GM23338 (cell line): ENCODE measurements at regions not wholly inside any gene's neighbourhood (a gene's known extent, or its start where the extent isn't known, plus 50 kb on each side); places are given as distances from the start of the nearest gene placed in this dataset.

Experiments
- ATAC-seq: fragments of 200-7000 bp; cut with Tn5 transposase; 3 replicates; pipeline ENCODE4 v1.9.1; 2020
- DNase-seq: peaks from one replicate; pipeline ENCODE4 v3.0.0-alpha.2; 2015; ENCODE audit warnings: low spot score
- H2AFZ ChIP-seq: fragments of 200-600 bp; sonication (generic); 2 replicates; pipeline ENCODE4 v1.8.0; 2016; ENCODE audit warnings: antibody characterized with exemption, mild to moderate bottlenecking, moderate library complexity
- H3F3A ChIP-seq: fragments of 200-600 bp; sonication (generic); replicated peaks from 2 replicates; pipeline ENCODE4 v1.8.0; 2017; ENCODE audit warnings: antibody characterized with exemption, mixed run types, low read depth
- H3K27ac ChIP-seq: fragments of 200-600 bp; sonication (generic); 2 replicates; pipeline ENCODE4 v1.6.1; 2016; ENCODE audit warnings: low read depth
- H3K27me3 ChIP-seq: fragments of 200-600 bp; sonication (generic); 2 replicates; pipeline ENCODE4 v1.8.0; 2016; ENCODE audit warnings: mild to moderate bottlenecking, mixed run types, moderate library complexity; ENCODE audit not compliant: insufficient read depth
- H3K36me3 ChIP-seq: fragments of 200-600 bp; sonication (generic); 2 replicates; pipeline ENCODE4 v1.8.0; 2016; ENCODE audit warnings: mild to moderate bottlenecking; ENCODE audit not compliant: insufficient read depth
- H3K4me1 ChIP-seq: fragments of 200-600 bp; sonication (generic); 2 replicates; pipeline ENCODE4 v1.8.0; 2016; ENCODE audit warnings: mild to moderate bottlenecking, moderate library complexity; ENCODE audit not compliant: insufficient read depth
- H3K4me2 ChIP-seq: fragments of 200-600 bp; sonication (generic); 2 replicates; pipeline ENCODE4 v1.7.1; 2017; ENCODE audit warnings: mixed run types
- H3K4me3 ChIP-seq: fragments of 200-600 bp; sonication (generic); 2 replicates; pipeline ENCODE4 v1.6.1; 2016; ENCODE audit warnings: mixed run types
- H3K79me2 ChIP-seq: fragments of 200-600 bp; sonication (generic); replicated peaks from 2 replicates; pipeline ENCODE4 v1.8.0; 2017; ENCODE audit warnings: mild to moderate bottlenecking; ENCODE audit not compliant: insufficient read depth
- H3K9me2 ChIP-seq: fragments of 200-600 bp; sonication (generic); 2 replicates; pipeline ENCODE4 v1.8.0; 2017; ENCODE audit not compliant: insufficient read depth
- H4K20me1 ChIP-seq: fragments of 200-600 bp; sonication (generic); replicated peaks from 2 replicates; pipeline ENCODE4 v1.8.0; 2017; ENCODE audit warnings: mild to moderate bottlenecking; ENCODE audit not compliant: insufficient read depth
- H3K27ac Mint-ChIP-seq: 2 replicates; pipeline ENCODE4 v1.8.0; 2020; ENCODE audit warnings: inconsistent platforms, mild to moderate bottlenecking, moderate library complexity, mixed read lengths
- H3K27me3 Mint-ChIP-seq: 3 replicates; pipeline ENCODE4 v1.8.0; 2022; ENCODE audit warnings: low read depth, mild to moderate bottlenecking, moderate library complexity, mixed read lengths, inconsistent platforms; ENCODE audit not compliant: insufficient read depth, poor library complexity
- H3K36me3 Mint-ChIP-seq: 3 replicates; pipeline ENCODE4 v1.8.0; 2021; ENCODE audit warnings: low read depth, mild to moderate bottlenecking, inconsistent platforms, moderate library complexity, mixed read lengths
- H3K4me1 Mint-ChIP-seq: 3 replicates; pipeline ENCODE4 v1.8.0; 2020; ENCODE audit warnings: mild to moderate bottlenecking, inconsistent platforms, mixed read lengths
- H3K4me3 Mint-ChIP-seq: 3 replicates; pipeline ENCODE4 v1.8.0; 2021; ENCODE audit warnings: moderate library complexity, mild to moderate bottlenecking, inconsistent platforms, mixed read lengths
- H3K9me3 Mint-ChIP-seq: 3 replicates; pipeline ENCODE4 v1.8.0; 2020; ENCODE audit warnings: moderate library complexity, mild to moderate bottlenecking, inconsistent platforms, mixed read lengths
- CREB1 ChIP-seq: fragments of 250-450 bp; sonication (Bioruptor Pico); IDR thresholded peaks from 2 replicates; pipeline ENCODE4 v1.5.0; 2020; ENCODE audit warnings: low read depth, mild to moderate bottlenecking, moderate library complexity
- CTCF ChIP-seq, 2 experiments: fragments of 200-600 bp in 1 of 2; sonication (generic) in 1 of 2; conservative IDR thresholded peaks; 2 replicates each; pipeline versions ENCODE4 v1.5.1 to v1.6.1; 2016 to 2017; ENCODE audit warnings: antibody characterized with exemption in 2 of 2, low read depth in 2 of 2, mild to moderate bottlenecking in 2 of 2, moderate library complexity in 1 of 2
- EZH2 ChIP-seq: fragments of 200-600 bp; sonication (generic); IDR thresholded peaks from one replicate; pipeline ENCODE4 v1.8.0; 2017; ENCODE audit warnings: antibody characterized with exemption, mild to moderate bottlenecking, low read depth; ENCODE audit not compliant: unreplicated experiment
- JUNB ChIP-seq: IDR thresholded peaks from one replicate; pipeline ENCODE4 v1.6.1; 2016; ENCODE audit warnings: antibody characterized with exemption; ENCODE audit not compliant: unreplicated experiment
- NANOG ChIP-seq: IDR thresholded peaks from 2 replicates; pipeline ENCODE4 v1.6.1; 2016; ENCODE audit warnings: antibody characterized with exemption, borderline replicate concordance
- POLR2AphosphoS5 ChIP-seq: IDR thresholded peaks from 2 replicates; pipeline ENCODE4 v1.6.1; 2016; ENCODE audit warnings: antibody characterized with exemption, low read depth
- REST ChIP-seq: IDR thresholded peaks from one replicate; pipeline ENCODE4 v1.6.1; 2018; ENCODE audit warnings: antibody characterized with exemption; ENCODE audit not compliant: unreplicated experiment
- STAT1 ChIP-seq: IDR thresholded peaks from one replicate; pipeline ENCODE4 v1.6.1; 2016; ENCODE audit warnings: antibody characterized with exemption; ENCODE audit not compliant: unreplicated experiment
- ZNF114 ChIP-seq: fragments of 250-450 bp; sonication (Bioruptor Pico); IDR thresholded peaks from 2 replicates; pipeline ENCODE4 v1.5.0; 2020; ENCODE audit warnings: mild to moderate bottlenecking, moderate library complexity
- ZNF331 ChIP-seq: fragments of 250-450 bp; sonication (Bioruptor Pico); IDR thresholded peaks from 2 replicates; pipeline ENCODE4 v1.5.0; 2020; ENCODE audit warnings: low read depth, mild to moderate bottlenecking, moderate library complexity
- TF ChIP-seq, protein P1 (sequence below): IDR thresholded peaks from 2 replicates; pipeline ENCODE4 v1.6.1; 2016; ENCODE audit warnings: antibody characterized with exemption

DNA sequence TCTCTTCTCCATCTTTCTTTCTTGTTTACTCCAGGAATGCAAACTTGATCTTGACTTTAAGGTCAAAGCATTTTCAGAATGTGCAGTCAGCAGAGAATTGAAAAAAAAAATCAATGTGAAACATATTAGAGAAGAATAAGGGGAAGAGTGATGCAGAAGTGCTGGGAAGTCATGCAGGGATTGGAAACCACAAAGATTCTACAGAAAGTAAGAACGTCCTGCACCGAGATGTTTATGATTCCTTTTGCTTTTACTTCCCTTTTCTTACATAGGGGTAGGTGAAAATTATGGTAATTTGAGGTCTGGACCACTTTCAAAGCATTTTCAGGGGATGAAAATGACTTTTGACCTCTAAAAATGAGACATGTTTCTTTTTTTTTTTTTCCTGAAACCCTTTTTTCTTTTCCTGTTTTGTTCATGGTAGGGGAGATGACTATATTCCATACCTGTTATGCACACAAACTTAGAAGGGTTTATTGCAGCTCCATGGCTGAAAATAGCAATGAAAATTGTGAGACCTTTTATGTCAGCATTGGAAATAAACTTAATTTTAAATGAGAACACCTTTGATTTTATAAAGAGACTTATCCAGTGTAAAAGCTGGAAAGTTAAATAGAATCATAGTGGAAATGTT, 623.5 kb upstream of the TBL1XR1 start (continued):
- TF ChIP-seq NANOG (no peak), EZH2 (no peak), JUNB (no peak), CTCF (conservative IDR thresholded peaks at IDR 0.05; ENCODE audit: low read depth in 2 of 2) (no peak), POLR2AphosphoS5 (no peak), STAT1 (no peak), CREB1 (no peak), ZNF114 (CRISPR knock-in tag) (no peak), REST (no peak), ZNF331 (CRISPR knock-in tag) (no peak)
- TF ChIP-seq, protein P1, sequence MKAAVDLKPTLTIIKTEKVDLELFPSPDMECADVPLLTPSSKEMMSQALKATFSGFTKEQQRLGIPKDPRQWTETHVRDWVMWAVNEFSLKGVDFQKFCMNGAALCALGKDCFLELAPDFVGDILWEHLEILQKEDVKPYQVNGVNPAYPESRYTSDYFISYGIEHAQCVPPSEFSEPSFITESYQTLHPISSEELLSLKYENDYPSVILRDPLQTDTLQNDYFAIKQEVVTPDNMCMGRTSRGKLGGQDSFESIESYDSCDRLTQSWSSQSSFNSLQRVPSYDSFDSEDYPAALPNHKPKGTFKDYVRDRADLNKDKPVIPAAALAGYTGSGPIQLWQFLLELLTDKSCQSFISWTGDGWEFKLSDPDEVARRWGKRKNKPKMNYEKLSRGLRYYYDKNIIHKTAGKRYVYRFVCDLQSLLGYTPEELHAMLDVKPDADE: no peak

- Histone ChIP-seq H2AFZ (no peak overlapping the region), H3F3A (no peaks in the 10 kb centered on the region), H3K79me2 (no peaks in the 10 kb centered on the region), H3K4me1 (peaks cover 6% of the 10 kb centered on the region; the same call in 1 of the 2 replicates), H3K4me2 (no peak overlapping the region), H3K27me3 (no peaks in the 10 kb centered on the region), H4K20me1 (no peaks in the 10 kb centered on the region), H3K4me3 (no peak overlapping the region), H3K27ac (no peak overlapping the region), H3K36me3 (no peaks in the 10 kb centered on the region), H3K9me2 (no peaks in the 10 kb centered on the region)
- H3K27ac Mint-ChIP-seq: no peak overlapping the region
- H3K36me3 Mint-ChIP-seq: no peaks in the 10 kb centered on the region
- H3K9me3 Mint-ChIP-seq: no peaks in the 10 kb centered on the region
- H3K27me3 Mint-ChIP-seq: peaks cover 3% of the 10 kb centered on the region
- DNase-seq: no peak
- H3K4me3 Mint-ChIP-seq: no peak overlapping the region
- no peak for ATAC-seq
- H3K4me1 Mint-ChIP-seq: peaks cover 9% of the 10 kb centered on the region
- TF ChIP-seq CREB1 (no peak), REST (no peak), STAT1 (no peak), POLR2AphosphoS5 (no peak), NANOG (no peak)
These were observed 625.4 kb upstream of the TBL1XR1 start for GRCh38 chr3:177822681-177823096.
